ENCODE measurements at regions not wholly inside any gene's neighbourhood (a gene's known extent, or its start where the extent isn't known, plus 50 kb on each side); places are given as distances from the start of the nearest gene placed in this dataset.

- no peak for TF ChIP-seq CTCF (conservative IDR thresholded peaks at IDR 0.05; ENCODE audit: low read depth in 2 of 2)
- TF ChIP-seq ZNF114 (CRISPR knock-in tag; IDR thresholded peaks at IDR 0.05) = no peak
- no peak for TF ChIP-seq JUNB (IDR thresholded peaks at IDR 0.05; ENCODE audit: unreplicated experiment)
- no peak for TF ChIP-seq STAT1 (IDR thresholded peaks at IDR 0.05; ENCODE audit: unreplicated experiment)
- no peak for TF ChIP-seq NANOG (IDR thresholded peaks at IDR 0.05; ENCODE audit: borderline replicate concordance)
These were observed 1344.4 kb upstream of the CELF4 start (continued) for GRCh38 chr18:38909972-38910371.

GRCh38 chr18:38902796-38903195 lies 1337.2 kb upstream of the CELF4 start:
- no peak overlapping the region for H3K4me3 ChIP-seq
- H3K4me3 Mint-ChIP-seq = no peak overlapping the region
- H3K4me1 Mint-ChIP-seq = peaks cover 3% of the 10 kb centered on the region; the same call in 2 of the 3 replicates
- DNase-seq (ENCODE audit: low spot score) (no peak), ATAC-seq (no peak)
- H2AFZ ChIP-seq = peak overlapping the region; percentile 53; the same call in 1 of the 2 replicates
- H4K20me1 ChIP-seq (replicated peaks; ENCODE audit: insufficient read depth) = no peaks in the 10 kb centered on the region
- no peaks in the 10 kb centered on the region for H3K27me3 ChIP-seq (ENCODE audit: insufficient read depth)
- no peaks in the 10 kb centered on the region for H3K79me2 ChIP-seq (replicated peaks; ENCODE audit: insufficient read depth)
- no peak for TF ChIP-seq REST (IDR thresholded peaks at IDR 0.05; ENCODE audit: unreplicated experiment)
- peaks cover 14% of the 10 kb centered on the region; the same call in 1 of the 2 replicates for H3K9me2 ChIP-seq (ENCODE audit: insufficient read depth)
- H3K4me2 ChIP-seq = no peak overlapping the region
- no peaks in the 10 kb centered on the region for H3K36me3 Mint-ChIP-seq (ENCODE audit: low read depth)
- H3K27ac ChIP-seq (ENCODE audit: low read depth) = no peak overlapping the region
- no peaks in the 10 kb centered on the region for H3F3A ChIP-seq (replicated peaks; ENCODE audit: low read depth)
- H3K27me3 Mint-ChIP-seq (ENCODE audit: insufficient read depth, low read depth, poor library complexity) = peaks cover 2% of the 10 kb centered on the region
- no peaks in the 10 kb centered on the region for H3K36me3 ChIP-seq (ENCODE audit: insufficient read depth)
- peaks cover 6% of the 10 kb centered on the region for H3K4me1 ChIP-seq (ENCODE audit: insufficient read depth)
- no peaks in the 10 kb centered on the region for H3K9me3 Mint-ChIP-seq
- no peak overlapping the region for H3K27ac Mint-ChIP-seq

GRCh38 chr18:38900445-38900844 lies 1334.8 kb upstream of the CELF4 start:
- no peak overlapping the region for H2AFZ ChIP-seq
- no peak overlapping the region for H3K4me3 Mint-ChIP-seq
- no peaks in the 10 kb centered on the region for H3K36me3 ChIP-seq (ENCODE audit: insufficient read depth)
- H3K27ac Mint-ChIP-seq = no peak overlapping the region
- H3K27me3 Mint-ChIP-seq (ENCODE audit: insufficient read depth, low read depth, poor library complexity) = peaks cover 2% of the 10 kb centered on the region
- no peak overlapping the region for H3K4me2 ChIP-seq
- ATAC-seq (no peak), DNase-seq (ENCODE audit: low spot score) (no peak)
- H3K4me1 Mint-ChIP-seq = peaks cover 6% of the 10 kb centered on the region; the same call in 2 of the 3 replicates
- H3K27ac ChIP-seq (ENCODE audit: low read depth) = no peak overlapping the region
- H3K9me2 ChIP-seq (ENCODE audit: insufficient read depth) = peaks cover 19% of the 10 kb centered on the region; the same call in 1 of the 2 replicates
- H3K27me3 ChIP-seq (ENCODE audit: insufficient read depth) = no peaks in the 10 kb centered on the region
- H3K36me3 Mint-ChIP-seq (ENCODE audit: low read depth) = no peaks in the 10 kb centered on the region
- no peaks in the 10 kb centered on the region for H4K20me1 ChIP-seq (replicated peaks; ENCODE audit: insufficient read depth)
- no peak overlapping the region for H3K4me3 ChIP-seq
- no peaks in the 10 kb centered on the region for H3F3A ChIP-seq (replicated peaks; ENCODE audit: low read depth)
- no peaks in the 10 kb centered on the region; the same call in 2 of the 3 replicates for H3K9me3 Mint-ChIP-seq
- no peaks in the 10 kb centered on the region for H3K79me2 ChIP-seq (replicated peaks; ENCODE audit: insufficient read depth)
- peaks cover 9% of the 10 kb centered on the region for H3K4me1 ChIP-seq (ENCODE audit: insufficient read depth)
- TF ChIP-seq ZNF114 (CRISPR knock-in tag; IDR thresholded peaks at IDR 0.05) = no peak
- no peak for TF ChIP-seq ZNF462 (CRISPR knock-in tag; IDR thresholded peaks at IDR 0.05)
- no peak for TF ChIP-seq POLR2AphosphoS5 (IDR thresholded peaks at IDR 0.05; ENCODE audit: low read depth)
- TF ChIP-seq ZNF331 (CRISPR knock-in tag; IDR thresholded peaks at IDR 0.05; ENCODE audit: low read depth) = no peak
- TF ChIP-seq STAT1 (IDR thresholded peaks at IDR 0.05; ENCODE audit: unreplicated experiment) = no peak

All from GM23338 (cell line).